ENCODE measurements at regions not wholly inside any gene's neighbourhood (a gene's known extent, or its start where the extent isn't known, plus 50 kb on each side); places are given as distances from the start of the nearest gene placed in this dataset.

GRCh38 chr5:28253431-28253830 lies 1215.0 kb upstream of the CDH9 start:
- no peak for DNase-seq
- Mint-ChIP-seq H3K27me3 (no peaks in the 10 kb centered on the region), H3K27ac (no peak overlapping the region), H3K4me3 (no peak overlapping the region), H3K9me3 (peaks cover 5% of the 10 kb centered on the region), H3K36me3 (no peaks in the 10 kb centered on the region), H3K4me1 (no peaks in the 10 kb centered on the region)

- Mint-ChIP-seq H3K9me3 (peaks cover 11% of the 10 kb centered on the region), H3K4me3 (no peak overlapping the region), H3K4me1 (no peaks in the 10 kb centered on the region), H3K27ac (no peak overlapping the region), H3K36me3 (no peaks in the 10 kb centered on the region), H3K27me3 (no peaks in the 10 kb centered on the region)
- no peak for DNase-seq
Observed at GRCh38 chr5:28249771-28250415, 1211.5 kb upstream of the CDH9 start.

GRCh38 chr5:28234356-28234968 lies 1196.1 kb upstream of the CDH9 start:
- H3K9me3 Mint-ChIP-seq = no peaks in the 10 kb centered on the region
- H3K27me3 Mint-ChIP-seq = no peaks in the 10 kb centered on the region
- DNase-seq = no peak

GRCh38 chr5:28226407-28226806 lies 1188.0 kb upstream of the CDH9 start:
- H3K4me1 Mint-ChIP-seq = no peaks in the 10 kb centered on the region
- peaks cover 5% of the 10 kb centered on the region for H3K9me3 Mint-ChIP-seq
- H3K27me3 Mint-ChIP-seq = no peaks in the 10 kb centered on the region

More at GRCh38 chr5:28234356-28234968, 1196.1 kb upstream of the CDH9 start:
- Mint-ChIP-seq H3K4me3 (no peak overlapping the region), H3K27ac (no peak overlapping the region), H3K4me1 (no peaks in the 10 kb centered on the region), H3K36me3 (no peaks in the 10 kb centered on the region)

GRCh38 chr5:28219539-28219938 lies 1181.2 kb upstream of the CDH9 start:
- H3K4me1 Mint-ChIP-seq = peaks cover 4% of the 10 kb centered on the region
- H3K36me3 Mint-ChIP-seq = no peaks in the 10 kb centered on the region
- no peak overlapping the region for H3K4me3 Mint-ChIP-seq
- peaks cover 3% of the 10 kb centered on the region for H3K9me3 Mint-ChIP-seq
- no peaks in the 10 kb centered on the region for H3K27me3 Mint-ChIP-seq
- H3K27ac Mint-ChIP-seq = no peak overlapping the region
- DNase-seq = no peak

More at GRCh38 chr5:28226407-28226806, 1188.0 kb upstream of the CDH9 start:
- H3K27ac Mint-ChIP-seq = no peak overlapping the region
- no peak for DNase-seq
- H3K4me3 Mint-ChIP-seq = no peak overlapping the region
- no peaks in the 10 kb centered on the region for H3K36me3 Mint-ChIP-seq

- Mint-ChIP-seq H3K9me3 (peaks cover 4% of the 10 kb centered on the region), H3K4me3 (no peak overlapping the region), H3K27me3 (no peaks in the 10 kb centered on the region), H3K4me1 (peaks cover 4% of the 10 kb centered on the region), H3K27ac (no peak overlapping the region), H3K36me3 (no peaks in the 10 kb centered on the region)
- DNase-seq = no peak
Observed at GRCh38 chr5:28217695-28218094, 1179.3 kb upstream of the CDH9 start.

- Mint-ChIP-seq H3K36me3 (no peaks in the 10 kb centered on the region), H3K4me3 (no peak overlapping the region), H3K27me3 (no peaks in the 10 kb centered on the region), H3K9me3 (peaks cover 4% of the 10 kb centered on the region), H3K4me1 (peaks cover 4% of the 10 kb centered on the region), H3K27ac (no peak overlapping the region)
- no peak for DNase-seq
Observed at GRCh38 chr5:28216939-28217360, 1178.6 kb upstream of the CDH9 start.

- peaks cover 4% of the 10 kb centered on the region for H3K9me3 Mint-ChIP-seq
- peaks cover 4% of the 10 kb centered on the region for H3K4me1 Mint-ChIP-seq
- H3K36me3 Mint-ChIP-seq = no peaks in the 10 kb centered on the region
- H3K27me3 Mint-ChIP-seq = no peaks in the 10 kb centered on the region
- H3K27ac Mint-ChIP-seq = no peak overlapping the region
- DNase-seq = no peak
- H3K4me3 Mint-ChIP-seq = no peak overlapping the region
Observed at GRCh38 chr5:28215091-28215490, 1176.7 kb upstream of the CDH9 start.

GRCh38 chr5:28214292-28214691 lies 1175.9 kb upstream of the CDH9 start:
- H3K4me3 Mint-ChIP-seq = no peak overlapping the region
- peaks cover 6% of the 10 kb centered on the region for H3K9me3 Mint-ChIP-seq
- DNase-seq = no peak
- no peak overlapping the region for H3K27ac Mint-ChIP-seq
- H3K4me1 Mint-ChIP-seq = peaks cover 4% of the 10 kb centered on the region
- H3K27me3 Mint-ChIP-seq = no peaks in the 10 kb centered on the region
- H3K36me3 Mint-ChIP-seq = no peaks in the 10 kb centered on the region

GRCh38 chr5:28208356-28208755 lies 1170.0 kb upstream of the CDH9 start:
- DNase-seq = no peak
- H3K27ac Mint-ChIP-seq = no peak overlapping the region
- H3K27me3 Mint-ChIP-seq = no peaks in the 10 kb centered on the region
- no peaks in the 10 kb centered on the region for H3K4me1 Mint-ChIP-seq
- H3K36me3 Mint-ChIP-seq = no peaks in the 10 kb centered on the region
- no peak overlapping the region for H3K4me3 Mint-ChIP-seq
- peaks cover 3% of the 10 kb centered on the region for H3K9me3 Mint-ChIP-seq

- Mint-ChIP-seq H3K36me3 (no peaks in the 10 kb centered on the region), H3K27me3 (no peaks in the 10 kb centered on the region), H3K9me3 (peaks cover 5% of the 10 kb centered on the region), H3K4me3 (no peak overlapping the region), H3K27ac (no peak overlapping the region), H3K4me1 (no peaks in the 10 kb centered on the region)
- DNase-seq = no peak
Observed at GRCh38 chr5:28190011-28190410, 1151.6 kb upstream of the CDH9 start.

- no peak overlapping the region for H3K27ac Mint-ChIP-seq
- DNase-seq = no peak
- no peaks in the 10 kb centered on the region for H3K4me1 Mint-ChIP-seq
- H3K27me3 Mint-ChIP-seq = no peaks in the 10 kb centered on the region
- no peak overlapping the region for H3K4me3 Mint-ChIP-seq
- no peaks in the 10 kb centered on the region for H3K36me3 Mint-ChIP-seq
- H3K9me3 Mint-ChIP-seq = peaks cover 7% of the 10 kb centered on the region
Observed at GRCh38 chr5:28174691-28175090, 1136.3 kb upstream of the CDH9 start.

- no peaks in the 10 kb centered on the region for H3K4me1 Mint-ChIP-seq
- no peak for DNase-seq
- no peak overlapping the region for H3K27ac Mint-ChIP-seq
- no peaks in the 10 kb centered on the region for H3K27me3 Mint-ChIP-seq
- H3K9me3 Mint-ChIP-seq = peaks cover 1% of the 10 kb centered on the region
- H3K4me3 Mint-ChIP-seq = no peak overlapping the region
- no peaks in the 10 kb centered on the region for H3K36me3 Mint-ChIP-seq
Observed at GRCh38 chr5:28165096-28165495, 1126.7 kb upstream of the CDH9 start.

- no peak overlapping the region for H3K27ac Mint-ChIP-seq
Observed at GRCh38 chr5:28164568-28164967, 1126.2 kb upstream of the CDH9 start.

GRCh38 chr5:28156981-28157380 lies 1118.6 kb upstream of the CDH9 start:
- no peak for DNase-seq
- no peaks in the 10 kb centered on the region for H3K36me3 Mint-ChIP-seq
- H3K9me3 Mint-ChIP-seq = peaks cover 5% of the 10 kb centered on the region
- H3K4me3 Mint-ChIP-seq = no peak overlapping the region
- no peaks in the 10 kb centered on the region for H3K27me3 Mint-ChIP-seq
- no peaks in the 10 kb centered on the region for H3K4me1 Mint-ChIP-seq
- H3K27ac Mint-ChIP-seq = no peak overlapping the region

More at GRCh38 chr5:28164568-28164967, 1126.2 kb upstream of the CDH9 start:
- Mint-ChIP-seq H3K36me3 (no peaks in the 10 kb centered on the region), H3K9me3 (peaks cover 1% of the 10 kb centered on the region), H3K4me3 (no peak overlapping the region), H3K4me1 (no peaks in the 10 kb centered on the region), H3K27me3 (no peaks in the 10 kb centered on the region)
- DNase-seq = no peak

GRCh38 chr5:28143519-28143918 lies 1105.1 kb upstream of the CDH9 start:
- Mint-ChIP-seq H3K4me3 (no peak overlapping the region), H3K27me3 (no peaks in the 10 kb centered on the region), H3K36me3 (no peaks in the 10 kb centered on the region), H3K9me3 (peaks cover 5% of the 10 kb centered on the region), H3K4me1 (no peaks in the 10 kb centered on the region), H3K27ac (no peak overlapping the region)
- no peak for DNase-seq
